T-helper 1 cell treated with Interleukin-12 subunit alpha and Interleukin-12 subunit beta and Interleukin-4 antibody, amounts not matched to agents 30 μg/mL and 1 μg/mL, for 36 hours (primary cell): ENCODE measurements at regions not wholly inside any gene's neighbourhood (a gene's known extent, or its start where the extent isn't known, plus 50 kb on each side); places are given as distances from the start of the nearest gene placed in this dataset.
"Not testable (repeated sequence)": the region's sequence is repeated elsewhere in the genome, so short reads cannot be mapped to it uniquely, and the experiment has no call there.

ENCODE experiments used
- H3K27ac Mint-ChIP-seq: one replicate; pipeline ENCODE4 v1.8.0; 2021; ENCODE audit warnings: mild to moderate bottlenecking, mixed read lengths
- H3K27me3 Mint-ChIP-seq: one replicate; pipeline ENCODE4 v1.8.0; 2021; ENCODE audit warnings: low read depth, mixed read lengths
- H3K36me3 Mint-ChIP-seq: one replicate; pipeline ENCODE4 v1.8.0; 2021; ENCODE audit warnings: low read depth, mixed read lengths
- H3K4me1 Mint-ChIP-seq: one replicate; pipeline ENCODE4 v1.8.0; 2021; ENCODE audit warnings: low read depth, mixed read lengths
- H3K4me3 Mint-ChIP-seq: one replicate; pipeline ENCODE4 v1.8.0; 2021; ENCODE audit warnings: mild to moderate bottlenecking, moderate library complexity, mixed read lengths
- H3K9me3 Mint-ChIP-seq: one replicate; pipeline ENCODE4 v1.8.0; 2021; ENCODE audit warnings: mixed read lengths

DNA sequence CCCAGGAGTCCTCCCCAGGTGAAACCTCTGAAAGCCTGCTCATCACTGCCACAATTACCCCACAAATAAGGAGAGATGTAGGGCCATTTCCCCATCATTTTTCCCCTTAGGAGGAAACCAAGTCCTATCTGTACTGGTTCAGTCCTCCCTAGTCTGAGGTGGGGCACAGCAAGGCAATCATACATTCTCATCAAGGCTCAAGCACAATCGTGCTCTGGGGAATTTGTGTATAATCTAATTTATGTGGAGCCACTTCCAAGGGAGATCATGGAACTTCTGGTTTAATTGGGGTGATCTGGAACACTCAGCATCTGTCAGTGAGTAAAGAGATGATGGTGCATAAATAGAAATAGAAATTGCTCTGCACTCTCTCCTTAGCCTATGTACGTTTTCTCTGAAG is 546.9 kb downstream of the IGSF11 start:
- H3K4me1 Mint-ChIP-seq: no peaks in the 10 kb centered on the region
- no peaks in the 10 kb centered on the region for H3K27me3 Mint-ChIP-seq
- no peaks in the 10 kb centered on the region for H3K9me3 Mint-ChIP-seq
- no peak overlapping the region for H3K27ac Mint-ChIP-seq
- H3K4me3 Mint-ChIP-seq: no peak overlapping the region
- no peaks in the 10 kb centered on the region for H3K36me3 Mint-ChIP-seq

GRCh38 chr3:118488732-118489131 is 545.9 kb downstream of the IGSF11 start:
- H3K27ac Mint-ChIP-seq: no peak overlapping the region
- no peaks in the 10 kb centered on the region for H3K4me1 Mint-ChIP-seq
- no peaks in the 10 kb centered on the region for H3K27me3 Mint-ChIP-seq
- H3K9me3 Mint-ChIP-seq: no peaks in the 10 kb centered on the region
- no peaks in the 10 kb centered on the region for H3K36me3 Mint-ChIP-seq
- H3K4me3 Mint-ChIP-seq: no peak overlapping the region

GRCh38 chr3:118495206-118495605 is 539.4 kb downstream of the IGSF11 start:
- H3K4me1 Mint-ChIP-seq: no peaks in the 10 kb centered on the region
- H3K36me3 Mint-ChIP-seq: no peaks in the 10 kb centered on the region
- no peaks in the 10 kb centered on the region for H3K27me3 Mint-ChIP-seq
- H3K4me3 Mint-ChIP-seq: no peak overlapping the region
- H3K9me3 Mint-ChIP-seq: no peaks in the 10 kb centered on the region
- H3K27ac Mint-ChIP-seq: no peak overlapping the region

- no peak overlapping the region for H3K4me3 Mint-ChIP-seq
- no peaks in the 10 kb centered on the region for H3K27me3 Mint-ChIP-seq
Measured at GRCh38 chr3:118497274-118497673, 537.4 kb downstream of the IGSF11 start.

GRCh38 chr3:118501152-118501551 is 533.5 kb downstream of the IGSF11 start:
- H3K9me3 Mint-ChIP-seq: no peaks in the 10 kb centered on the region
- H3K4me3 Mint-ChIP-seq: no peak overlapping the region
- no peak overlapping the region for H3K27ac Mint-ChIP-seq
- no peaks in the 10 kb centered on the region for H3K36me3 Mint-ChIP-seq
- no peaks in the 10 kb centered on the region for H3K4me1 Mint-ChIP-seq
- H3K27me3 Mint-ChIP-seq: no peaks in the 10 kb centered on the region

More at GRCh38 chr3:118497274-118497673, 537.4 kb downstream of the IGSF11 start:
- no peak overlapping the region for H3K27ac Mint-ChIP-seq
- H3K9me3 Mint-ChIP-seq: no peaks in the 10 kb centered on the region
- H3K36me3 Mint-ChIP-seq: no peaks in the 10 kb centered on the region
- H3K4me1 Mint-ChIP-seq: no peaks in the 10 kb centered on the region

- Mint-ChIP-seq H3K27me3 (no peaks in the 10 kb centered on the region), H3K36me3 (no peaks in the 10 kb centered on the region), H3K4me3 (no peak overlapping the region), H3K9me3 (no peaks in the 10 kb centered on the region), H3K4me1 (no peaks in the 10 kb centered on the region), H3K27ac (no peak overlapping the region)
Measured at GRCh38 chr3:118504906-118505305, 529.7 kb downstream of the IGSF11 start.

DNA sequence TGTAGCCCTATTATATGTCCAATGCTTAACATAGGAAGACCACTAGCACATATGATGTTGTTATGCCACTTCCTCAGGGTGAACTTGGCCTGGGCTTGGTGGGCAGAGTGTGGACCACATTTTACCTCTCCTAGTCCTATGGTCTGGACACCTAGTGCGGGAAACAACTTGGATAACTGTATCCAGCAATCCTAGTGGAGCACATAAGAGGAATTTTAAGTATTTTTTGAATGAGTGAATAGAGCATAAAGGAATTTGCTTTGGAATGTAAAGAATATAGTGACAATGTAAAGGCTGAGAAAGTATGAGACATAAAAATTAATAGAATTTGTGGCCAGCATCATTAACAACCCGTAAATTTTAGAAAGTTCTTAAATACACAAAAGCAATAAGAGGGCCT is 528.9 kb downstream of the IGSF11 start:
- Mint-ChIP-seq H3K36me3 (no peaks in the 10 kb centered on the region), H3K4me1 (no peaks in the 10 kb centered on the region), H3K4me3 (no peak overlapping the region), H3K27ac (no peak overlapping the region), H3K9me3 (no peaks in the 10 kb centered on the region), H3K27me3 (no peaks in the 10 kb centered on the region)

- Mint-ChIP-seq H3K4me3 (no peak overlapping the region), H3K9me3 (peaks cover 3% of the 10 kb centered on the region), H3K36me3 (no peaks in the 10 kb centered on the region), H3K4me1 (no peaks in the 10 kb centered on the region), H3K27ac (no peak overlapping the region), H3K27me3 (no peaks in the 10 kb centered on the region)
Measured at GRCh38 chr3:118511402-118511801, 523.2 kb downstream of the IGSF11 start.

GRCh38 chr3:118512301-118512700 is 522.3 kb downstream of the IGSF11 start:
- H3K27ac Mint-ChIP-seq: no peak overlapping the region
- no peaks in the 10 kb centered on the region for H3K27me3 Mint-ChIP-seq
- peaks cover 3% of the 10 kb centered on the region for H3K9me3 Mint-ChIP-seq
- no peak overlapping the region for H3K4me3 Mint-ChIP-seq
- H3K4me1 Mint-ChIP-seq: no peaks in the 10 kb centered on the region
- no peaks in the 10 kb centered on the region for H3K36me3 Mint-ChIP-seq

DNA sequence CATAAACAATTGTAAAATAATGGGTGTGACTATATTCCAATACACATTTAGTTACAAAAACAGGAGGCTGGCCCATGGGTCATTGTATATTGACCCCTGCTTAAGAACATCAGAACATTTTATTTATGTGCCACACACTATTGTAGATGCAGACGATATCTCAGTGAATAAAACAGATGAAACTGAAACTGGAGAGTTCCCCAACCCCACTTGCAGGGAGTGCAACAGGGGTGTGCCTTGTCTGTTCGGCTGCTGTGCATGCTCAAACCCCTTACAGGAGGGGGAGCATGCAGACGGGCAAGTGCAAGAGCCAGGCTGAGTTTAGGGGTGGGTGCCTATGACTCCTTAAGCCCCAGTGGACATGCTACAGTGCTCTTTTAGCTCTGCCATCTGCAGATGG is 509.6 kb downstream of the IGSF11 start:
- Mint-ChIP-seq H3K27ac (no peak overlapping the region), H3K36me3 (no peaks in the 10 kb centered on the region), H3K4me3 (no peak overlapping the region), H3K27me3 (no peaks in the 10 kb centered on the region), H3K4me1 (no peaks in the 10 kb centered on the region), H3K9me3 (no peaks in the 10 kb centered on the region)

DNA sequence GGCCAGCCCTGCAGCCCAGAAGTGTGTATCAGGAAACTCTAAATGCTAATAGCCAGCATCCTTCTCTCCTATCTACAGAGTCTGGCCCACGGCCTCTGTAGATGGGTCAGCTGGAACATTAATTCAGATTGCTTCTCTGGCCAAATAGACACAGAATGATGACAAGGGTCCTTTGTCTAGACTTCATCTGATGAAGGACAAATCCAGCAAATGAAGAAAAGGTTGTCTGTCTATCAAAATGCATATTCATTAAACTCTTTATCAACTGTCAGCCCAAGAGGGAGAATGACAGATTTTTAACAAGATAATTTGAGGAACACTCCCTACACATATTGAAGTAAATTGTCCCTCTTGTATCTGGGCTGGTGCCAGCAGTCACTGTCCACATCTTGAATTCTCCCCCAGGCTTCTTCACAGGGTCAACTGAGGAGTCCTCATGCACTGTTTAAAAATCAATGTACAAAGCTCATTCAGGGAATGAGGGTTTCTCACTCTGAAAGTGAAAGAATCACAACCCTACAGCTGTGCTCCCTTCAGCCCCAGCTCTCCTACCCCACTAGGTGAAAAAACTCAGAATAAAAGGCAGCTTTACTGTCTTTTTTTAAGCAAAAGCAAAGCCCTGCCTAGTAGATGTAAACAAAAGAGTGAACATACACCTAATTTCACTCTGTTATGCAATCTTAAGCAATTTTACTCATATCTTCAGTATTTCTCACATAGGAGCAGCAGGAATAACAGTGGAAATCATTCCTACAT is 507.7 kb downstream of the IGSF11 start:
- no peak overlapping the region for H3K4me3 Mint-ChIP-seq
- no peaks in the 10 kb centered on the region for H3K27me3 Mint-ChIP-seq
- no peaks in the 10 kb centered on the region for H3K36me3 Mint-ChIP-seq
- H3K4me1 Mint-ChIP-seq: no peaks in the 10 kb centered on the region
- H3K27ac Mint-ChIP-seq: no peak overlapping the region
- H3K9me3 Mint-ChIP-seq: no peaks in the 10 kb centered on the region

- no peaks in the 10 kb centered on the region for H3K36me3 Mint-ChIP-seq
- no peaks in the 10 kb centered on the region for H3K27me3 Mint-ChIP-seq
- no peaks in the 10 kb centered on the region for H3K4me1 Mint-ChIP-seq
- H3K9me3 Mint-ChIP-seq: no peaks in the 10 kb centered on the region
- H3K27ac Mint-ChIP-seq: no peak overlapping the region
- H3K4me3 Mint-ChIP-seq: no peak overlapping the region
Measured at GRCh38 chr3:118527514-118528044, 507.1 kb downstream of the IGSF11 start.

DNA sequence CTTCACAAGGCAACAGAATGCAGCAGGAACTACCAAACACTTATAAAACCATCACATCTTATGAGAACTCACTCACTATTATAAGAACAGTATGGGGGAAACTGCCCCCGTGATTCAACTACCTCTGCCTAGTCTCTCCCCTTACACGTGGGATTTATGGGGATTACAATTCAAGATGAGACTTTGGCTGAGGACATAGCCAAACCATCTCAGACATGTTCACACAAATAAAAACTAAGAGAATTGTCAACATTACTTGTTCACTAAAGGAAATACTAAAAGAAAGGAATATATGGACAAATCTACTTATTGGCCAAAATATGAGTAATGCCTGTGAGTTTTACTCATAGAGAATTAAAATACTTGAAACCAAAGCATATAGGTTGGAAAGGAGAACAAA is 505.1 kb downstream of the IGSF11 start:
- no peak overlapping the region for H3K27ac Mint-ChIP-seq
- no peaks in the 10 kb centered on the region for H3K9me3 Mint-ChIP-seq
- H3K4me3 Mint-ChIP-seq: no peak overlapping the region
- no peaks in the 10 kb centered on the region for H3K27me3 Mint-ChIP-seq
- no peaks in the 10 kb centered on the region for H3K36me3 Mint-ChIP-seq
- no peaks in the 10 kb centered on the region for H3K4me1 Mint-ChIP-seq

- H3K9me3 Mint-ChIP-seq: no peaks in the 10 kb centered on the region
- H3K36me3 Mint-ChIP-seq: no peaks in the 10 kb centered on the region
- H3K4me3 Mint-ChIP-seq: no peak overlapping the region
- no peak overlapping the region for H3K27ac Mint-ChIP-seq
- H3K4me1 Mint-ChIP-seq: no peaks in the 10 kb centered on the region
- H3K27me3 Mint-ChIP-seq: no peaks in the 10 kb centered on the region
Measured at GRCh38 chr3:118530350-118530922, 504.2 kb downstream of the IGSF11 start.

- not testable (repeated sequence) for H3K9me3 Mint-ChIP-seq
Measured at GRCh38 chr3:118530927-118531356, 503.7 kb downstream of the IGSF11 start.

More at GRCh38 chr3:118530927-118531356, 503.7 kb downstream of the IGSF11 start:
- H3K4me3 Mint-ChIP-seq, H3K4me1 Mint-ChIP-seq, H3K27ac Mint-ChIP-seq, H3K27me3 Mint-ChIP-seq, H3K36me3 Mint-ChIP-seq: not testable (repeated sequence)
